ENCODE measurements at regions not wholly inside any gene's neighbourhood (a gene's known extent, or its start where the extent isn't known, plus 50 kb on each side); places are given as distances from the start of the nearest gene placed in this dataset.
A peak's percentile ranks its signal among the peaks of the same experiment; 100 is the strongest.

DNA sequence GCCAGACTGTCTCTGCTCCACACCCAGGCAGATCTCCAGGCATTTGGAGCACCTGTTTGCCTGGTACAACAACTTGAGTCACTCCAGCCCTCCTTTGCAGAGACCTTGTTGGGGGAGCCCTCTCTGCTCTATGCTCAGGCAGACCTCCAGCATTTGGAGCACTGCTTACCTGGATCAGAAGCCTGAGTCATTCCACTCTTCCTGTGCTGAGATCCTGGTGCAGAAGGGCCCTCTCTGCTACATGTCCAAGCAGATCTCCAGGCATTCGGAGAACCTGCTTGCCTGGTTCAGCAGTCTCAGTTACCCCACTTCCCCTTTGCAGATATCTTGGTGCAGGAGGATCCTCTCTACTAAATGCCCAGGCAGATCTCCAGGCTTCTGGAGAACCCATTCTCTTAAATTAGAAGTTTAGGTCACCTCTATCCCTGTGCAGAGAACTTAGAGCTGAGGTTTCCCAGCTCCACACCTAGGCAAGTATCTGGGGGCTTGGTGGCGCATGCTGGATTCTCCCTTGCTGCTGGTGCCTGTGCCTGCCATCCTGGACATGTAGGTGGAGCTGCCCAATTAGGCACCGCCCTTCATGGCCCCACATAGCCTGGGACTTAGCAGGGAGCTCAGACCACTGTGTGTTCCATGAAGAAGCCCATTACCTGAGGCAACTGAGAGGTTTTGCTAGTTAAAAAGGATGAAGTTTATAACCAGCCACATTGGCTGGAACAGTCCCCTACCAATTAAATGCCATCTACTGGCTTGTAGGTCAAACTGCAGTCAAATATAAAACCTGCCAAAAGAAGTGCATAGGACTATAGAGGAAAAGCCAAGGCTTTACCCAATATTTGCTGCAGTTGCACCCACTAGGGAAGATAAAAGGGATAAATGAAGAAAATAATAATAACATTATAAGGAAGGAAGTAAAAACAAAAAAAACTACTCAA lies 97.6 kb upstream of the SLITRK6 start:
- TF ChIP-seq SUZ12 (IDR thresholded peaks at IDR 0.05; ENCODE audit: extremely low read depth, insufficient read depth, insufficient read length) = no peak
- TF ChIP-seq ZNF274 (IDR thresholded peaks at IDR 0.05; ENCODE audit: low read depth, low read length) = no peak
- TF ChIP-seq YY1 (IDR thresholded peaks at IDR 0.05; ENCODE audit: insufficient read depth, insufficient read length) = no peak

DNA sequence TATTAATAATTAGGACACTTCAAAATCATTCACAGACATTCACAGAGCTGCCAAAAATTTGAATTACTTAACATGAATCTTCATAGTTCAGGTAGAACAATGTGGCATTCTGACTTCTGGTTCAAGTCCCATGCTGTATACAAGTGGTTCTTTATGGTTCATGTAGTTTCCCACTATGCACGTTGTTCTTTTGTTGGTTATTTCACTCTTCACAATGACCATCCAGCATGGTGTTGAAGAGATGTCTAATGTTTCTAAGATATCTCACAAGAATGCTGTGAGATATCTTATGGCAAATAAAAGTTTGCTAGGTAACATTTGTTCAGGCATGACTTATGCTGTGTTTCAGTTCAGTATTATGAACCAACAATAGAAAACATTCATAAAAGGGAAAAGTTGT lies 88.2 kb upstream of the SLITRK6 start:
- Histone ChIP-seq H3K4me1 (ENCODE audit: insufficient read depth, insufficient read length) (no peaks in the 10 kb centered on the region), H3K9me3 (ENCODE audit: insufficient read depth, low read length) (no peaks in the 10 kb centered on the region)

More for the DNA sequence above, 97.6 kb upstream of the SLITRK6 start:
- DNase-seq (ENCODE audit: low read depth, low spot score) = no peak
- Histone ChIP-seq H3K4me1 (ENCODE audit: insufficient read depth, insufficient read length) (no peaks in the 10 kb centered on the region), H3K27me3 (ENCODE audit: insufficient read depth, insufficient read length) (no peaks in the 10 kb centered on the region), H3K36me3 (ENCODE audit: insufficient read depth, insufficient read length, low read length) (no peaks in the 10 kb centered on the region), H3K9me3 (ENCODE audit: insufficient read depth, low read length) (no peaks in the 10 kb centered on the region), H3K9ac (ENCODE audit: insufficient read length, low read depth) (no peak overlapping the region), H3K4me3 (ENCODE audit: insufficient read length, low read depth) (no peak overlapping the region)

GRCh38 chr13:85879014-85879413 lies 79.8 kb upstream of the SLITRK6 start:
- Histone ChIP-seq H3K9ac (ENCODE audit: insufficient read length, low read depth) (no peak overlapping the region), H3K36me3 (ENCODE audit: insufficient read depth, insufficient read length, low read length) (no peaks in the 10 kb centered on the region), H3K27me3 (ENCODE audit: insufficient read depth, insufficient read length) (no peaks in the 10 kb centered on the region), H3K4me1 (ENCODE audit: insufficient read depth, insufficient read length) (no peaks in the 10 kb centered on the region), H3K4me3 (ENCODE audit: insufficient read length, low read depth) (no peak overlapping the region), H3K9me3 (ENCODE audit: insufficient read depth, low read length) (no peaks in the 10 kb centered on the region)
- no peak for DNase-seq (ENCODE audit: low read depth, low spot score)
- TF ChIP-seq ZNF274 (IDR thresholded peaks at IDR 0.05; ENCODE audit: low read depth, low read length) (no peak), SUZ12 (IDR thresholded peaks at IDR 0.05; ENCODE audit: extremely low read depth, insufficient read depth, insufficient read length) (no peak), YY1 (IDR thresholded peaks at IDR 0.05; ENCODE audit: insufficient read depth, insufficient read length) (no peak)

More for the DNA sequence above, 88.2 kb upstream of the SLITRK6 start:
- TF ChIP-seq YY1 (IDR thresholded peaks at IDR 0.05; ENCODE audit: insufficient read depth, insufficient read length) (no peak), ZNF274 (IDR thresholded peaks at IDR 0.05; ENCODE audit: low read depth, low read length) (no peak)
- Histone ChIP-seq H3K36me3 (ENCODE audit: insufficient read depth, insufficient read length, low read length) (no peaks in the 10 kb centered on the region), H3K4me3 (ENCODE audit: insufficient read length, low read depth) (no peak overlapping the region), H3K9ac (ENCODE audit: insufficient read length, low read depth) (no peak overlapping the region), H3K27me3 (ENCODE audit: insufficient read depth, insufficient read length) (no peaks in the 10 kb centered on the region)
- DNase-seq (ENCODE audit: low read depth, low spot score) = no peak

- no peaks in the 10 kb centered on the region for H3K36me3 ChIP-seq (ENCODE audit: insufficient read depth, insufficient read length, low read length)
- H3K27me3 ChIP-seq (ENCODE audit: insufficient read depth, insufficient read length) = no peaks in the 10 kb centered on the region
- TF ChIP-seq SUZ12 (IDR thresholded peaks at IDR 0.05; ENCODE audit: extremely low read depth, insufficient read depth, insufficient read length) = no peak
- TF ChIP-seq YY1 (IDR thresholded peaks at IDR 0.05; ENCODE audit: insufficient read depth, insufficient read length) = no peak
- no peak for TF ChIP-seq ZNF274 (IDR thresholded peaks at IDR 0.05; ENCODE audit: low read depth, low read length)
- no peak overlapping the region for H3K4me3 ChIP-seq (ENCODE audit: insufficient read length, low read depth)
- no peaks in the 10 kb centered on the region for H3K9me3 ChIP-seq (ENCODE audit: insufficient read depth, low read length)
- no peaks in the 10 kb centered on the region for H3K4me1 ChIP-seq (ENCODE audit: insufficient read depth, insufficient read length)
- peak; percentile 13 for DNase-seq (ENCODE audit: low read depth, low spot score)
- no peak overlapping the region for H3K9ac ChIP-seq (ENCODE audit: insufficient read length, low read depth)
Observed at GRCh38 chr13:85864963-85865530, 65.8 kb upstream of the SLITRK6 start.

GRCh38 chr13:85853901-85854663 lies 54.9 kb upstream of the SLITRK6 start:
- TF ChIP-seq YY1 (IDR thresholded peaks at IDR 0.05; ENCODE audit: insufficient read depth, insufficient read length) = no peak
- Histone ChIP-seq H3K4me1 (ENCODE audit: insufficient read depth, insufficient read length) (no peaks in the 10 kb centered on the region), H3K9me3 (ENCODE audit: insufficient read depth, low read length) (peaks cover 11% of the 10 kb centered on the region; the same call in 1 of the 2 replicates), H3K9ac (ENCODE audit: insufficient read length, low read depth) (no peak overlapping the region), H3K36me3 (ENCODE audit: insufficient read depth, insufficient read length, low read length) (no peaks in the 10 kb centered on the region), H3K4me3 (ENCODE audit: insufficient read length, low read depth) (no peak overlapping the region), H3K27me3 (ENCODE audit: insufficient read depth, insufficient read length) (no peaks in the 10 kb centered on the region)
- DNase-seq (ENCODE audit: low read depth, low spot score) = no peak

GRCh38 chr13:85853161-85853894 lies 54.1 kb upstream of the SLITRK6 start:
- no peak for DNase-seq (ENCODE audit: low read depth, low spot score)
- H3K36me3 ChIP-seq (ENCODE audit: insufficient read depth, insufficient read length, low read length) = no peaks in the 10 kb centered on the region
- H3K27me3 ChIP-seq (ENCODE audit: insufficient read depth, insufficient read length) = no peaks in the 10 kb centered on the region
- peaks cover 11% of the 10 kb centered on the region; the same call in 1 of the 2 replicates for H3K9me3 ChIP-seq (ENCODE audit: insufficient read depth, low read length)
- no peak overlapping the region for H3K4me3 ChIP-seq (ENCODE audit: insufficient read length, low read depth)
- TF ChIP-seq YY1 (IDR thresholded peaks at IDR 0.05; ENCODE audit: insufficient read depth, insufficient read length) (no peak), SUZ12 (IDR thresholded peaks at IDR 0.05; ENCODE audit: extremely low read depth, insufficient read depth, insufficient read length) (no peak), ZNF274 (IDR thresholded peaks at IDR 0.05; ENCODE audit: low read depth, low read length) (no peak)
- no peaks in the 10 kb centered on the region for H3K4me1 ChIP-seq (ENCODE audit: insufficient read depth, insufficient read length)
- H3K9ac ChIP-seq (ENCODE audit: insufficient read length, low read depth) = no peak overlapping the region

Data from NT2/D1 (cell line).